Hematopoietic multipotent progenitor cell treated with erythropoietin and hydrocortisone succinate and interleukin-3 and kit ligand, for 8 days (in vitro differentiated cells): ENCODE measurements at regions not wholly inside any gene's neighbourhood (a gene's known extent, or its start where the extent isn't known, plus 50 kb on each side); places are given as distances from the start of the nearest gene placed in this dataset.
"Not testable (repeated sequence)": the region's sequence is repeated elsewhere in the genome, so short reads cannot be mapped to it uniquely, and the experiment has no call there.

Experiments
- DNase-seq: peaks from one replicate; pipeline ENCODE4 v3.0.0-alpha.2; 2015

DNA sequence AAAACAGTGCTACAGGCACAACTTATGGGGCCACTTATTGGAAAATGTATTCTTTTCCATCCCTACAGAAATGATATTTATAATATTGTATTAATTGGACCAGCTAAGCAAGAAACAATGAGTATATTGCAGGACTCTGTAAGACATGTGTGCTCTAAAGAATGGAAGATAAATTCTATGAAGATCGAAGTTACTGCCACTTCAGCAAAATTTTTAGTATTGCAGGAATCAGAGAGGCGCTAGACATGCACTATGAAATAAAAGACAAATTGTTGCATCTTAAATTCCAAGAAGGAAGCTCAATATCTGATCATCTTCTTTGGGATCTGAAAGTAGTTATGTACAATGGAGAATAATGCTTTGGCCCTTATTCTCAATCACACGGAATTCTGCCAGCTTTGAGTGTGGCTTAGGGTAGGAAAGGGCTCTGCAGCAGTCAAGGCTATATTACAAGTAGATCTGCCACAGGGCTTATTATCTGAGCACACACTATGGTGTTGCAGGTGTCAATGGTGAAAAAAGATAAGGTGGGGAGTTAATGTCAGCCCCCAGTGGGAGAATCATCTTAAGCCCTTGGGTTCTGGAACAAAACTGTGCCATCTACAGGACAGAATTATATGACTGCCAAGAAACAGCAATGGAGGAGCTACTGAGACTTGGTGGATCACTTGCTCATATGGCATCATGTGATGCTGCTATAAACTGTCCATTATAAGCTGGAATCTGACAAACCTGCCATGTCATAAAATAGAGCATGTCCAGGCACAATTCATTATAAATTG, 334.0 kb upstream of the NDST3 start:
- DNase-seq = peak; percentile 31

DNA sequence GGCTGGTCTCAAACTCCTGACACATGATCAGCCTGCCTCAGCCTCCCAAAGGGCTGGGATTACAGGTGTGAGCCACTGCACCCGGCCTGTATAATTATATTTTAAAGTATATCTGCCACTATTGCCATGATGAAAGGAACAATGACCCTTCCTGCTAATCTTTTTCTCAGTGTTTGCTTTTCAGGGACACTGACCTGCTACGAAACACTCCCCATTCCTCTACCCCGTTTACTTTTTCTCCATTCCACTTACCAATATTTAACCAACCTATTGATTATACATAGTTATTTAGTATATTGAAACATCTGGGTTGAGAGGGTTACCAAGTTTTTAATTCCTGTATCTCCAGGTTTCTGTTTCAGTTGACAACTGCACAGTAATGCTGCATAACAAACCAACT, 331.9 kb upstream of the NDST3 start:
- DNase-seq = no peak

DNA sequence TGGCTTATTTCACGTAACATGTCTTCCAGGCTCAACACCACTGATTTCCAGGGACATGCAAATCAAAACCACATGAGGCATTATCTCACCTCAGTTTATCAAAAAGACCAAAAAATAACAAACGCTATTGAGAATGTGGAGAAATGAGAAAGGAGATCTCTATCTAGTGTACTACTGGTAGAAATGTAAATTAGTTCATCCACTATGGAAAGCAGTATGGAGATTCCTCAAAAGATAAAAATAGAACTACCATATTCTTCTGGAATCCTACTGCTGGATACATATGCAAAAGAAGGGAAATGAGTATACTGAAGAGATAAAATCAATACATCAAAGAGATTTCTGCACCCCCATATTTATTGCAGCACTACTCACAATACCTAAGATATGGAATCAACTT, 329.6 kb upstream of the NDST3 start:
- no peak for DNase-seq

DNA sequence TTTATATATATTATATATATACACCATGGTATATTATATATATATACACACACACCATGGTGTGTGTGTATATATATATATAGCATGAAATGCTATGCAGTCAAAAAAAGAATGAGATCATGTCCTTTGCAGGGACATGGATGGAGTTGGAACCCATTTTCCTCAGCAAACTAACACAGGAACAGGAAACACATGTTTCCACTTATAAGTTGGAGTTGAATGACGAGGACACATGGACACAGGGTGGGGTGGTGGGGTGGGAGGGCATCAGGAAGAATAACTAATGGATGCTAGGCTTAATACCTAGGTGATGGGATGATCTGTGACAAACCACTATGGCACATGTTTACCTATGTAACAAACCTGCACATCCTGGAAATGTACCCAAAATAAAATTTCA, 293.6 kb upstream of the NDST3 start:
- DNase-seq = no peak

DNA sequence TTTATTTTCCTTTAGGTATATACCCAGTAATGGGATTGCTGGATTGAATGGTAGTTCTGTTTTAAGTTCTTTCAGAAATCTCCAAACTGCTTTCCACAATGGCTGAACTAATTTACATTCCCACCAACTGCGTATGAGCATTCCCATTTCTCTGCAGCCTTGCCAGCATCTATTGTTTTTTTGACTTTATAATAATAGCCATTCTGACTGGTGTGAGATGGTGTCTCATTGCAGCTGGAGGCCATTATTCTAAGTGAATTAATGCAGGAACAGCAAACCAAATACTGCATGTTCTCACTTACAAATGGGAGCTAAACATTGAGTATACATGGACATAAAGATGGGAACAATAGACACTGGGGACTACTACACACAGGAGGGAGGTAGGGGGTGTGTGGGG, 288.9 kb upstream of the NDST3 start:
- DNase-seq = not testable (repeated sequence)

DNA sequence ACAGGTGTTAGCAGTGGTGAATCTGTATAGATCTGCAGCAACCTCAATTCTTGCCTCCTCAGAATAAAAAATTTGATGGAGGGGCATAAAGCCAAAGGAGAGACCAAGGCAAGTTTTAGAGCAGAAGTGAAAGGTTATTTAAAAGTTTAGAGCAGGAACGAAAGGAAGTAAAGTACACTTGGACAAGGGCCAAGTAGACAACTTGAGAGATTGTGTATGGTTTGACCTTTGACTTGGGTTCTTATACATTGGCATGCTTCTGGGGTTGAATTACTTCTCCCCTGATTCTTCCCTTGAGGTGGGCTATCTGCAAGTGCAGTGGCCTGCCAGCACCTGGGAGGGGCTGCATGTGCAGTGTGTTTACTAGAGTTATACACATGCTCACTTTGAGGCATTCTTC, 278.8 kb upstream of the NDST3 start:
- no peak for DNase-seq

DNA sequence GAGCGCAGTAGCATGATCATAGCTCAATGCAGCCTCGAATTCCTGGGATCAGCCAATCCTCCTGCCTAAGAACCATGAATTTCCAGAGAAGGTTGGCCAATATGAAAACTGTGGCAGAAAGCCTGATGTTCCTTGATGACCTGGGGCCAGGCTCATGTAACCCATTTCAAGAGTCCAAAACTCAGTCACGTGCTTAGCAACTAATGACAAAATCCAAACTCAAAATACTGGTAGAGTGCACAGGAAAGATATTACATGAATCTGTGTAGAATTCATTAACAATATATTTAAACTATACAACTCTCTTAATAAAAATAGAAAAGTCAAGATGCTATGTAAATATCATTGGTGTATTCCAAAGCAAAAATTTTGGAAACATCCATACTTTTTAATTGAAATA, 265.7 kb upstream of the NDST3 start:
- DNase-seq = no peak

DNA sequence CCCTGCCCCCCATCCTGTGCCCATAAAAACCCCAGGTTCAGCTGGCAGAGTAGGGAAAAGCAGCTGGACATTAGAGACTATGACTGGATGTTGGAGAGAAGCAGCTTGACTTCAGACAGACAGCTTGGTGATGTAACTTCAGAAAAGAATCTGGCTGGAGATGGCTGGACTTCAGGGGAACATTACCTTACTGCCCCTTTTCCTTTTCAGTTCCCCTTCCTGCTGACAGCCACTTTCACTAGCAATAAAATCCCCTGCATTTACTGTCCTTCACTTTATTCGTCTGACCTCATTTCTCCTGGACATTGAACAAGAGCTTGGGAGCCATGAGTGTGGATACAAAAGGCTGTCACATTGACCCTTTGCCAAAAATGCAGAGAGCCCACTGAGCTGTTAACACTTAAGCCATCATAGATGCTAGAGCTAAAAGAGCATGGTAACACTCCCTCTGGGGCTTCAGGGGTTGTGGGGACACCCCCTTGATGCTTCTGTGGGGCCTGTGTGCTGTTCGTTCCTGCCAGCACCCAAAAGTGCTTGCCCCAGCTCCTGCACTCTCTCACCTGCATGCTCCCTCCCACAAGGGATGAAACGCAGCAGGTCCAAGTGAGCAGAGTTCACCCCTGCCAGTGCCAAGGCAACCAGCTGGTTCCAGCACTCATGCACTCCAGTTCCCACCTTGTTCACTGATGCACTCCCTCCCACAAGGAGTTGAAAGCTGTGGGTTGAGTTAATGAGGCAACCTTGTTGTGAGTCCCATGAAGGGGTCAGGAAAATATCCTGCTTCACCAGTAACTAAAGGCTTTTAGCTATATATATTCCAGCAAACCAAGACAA, 263.8 kb upstream of the NDST3 start:
- no peak for DNase-seq

DNA sequence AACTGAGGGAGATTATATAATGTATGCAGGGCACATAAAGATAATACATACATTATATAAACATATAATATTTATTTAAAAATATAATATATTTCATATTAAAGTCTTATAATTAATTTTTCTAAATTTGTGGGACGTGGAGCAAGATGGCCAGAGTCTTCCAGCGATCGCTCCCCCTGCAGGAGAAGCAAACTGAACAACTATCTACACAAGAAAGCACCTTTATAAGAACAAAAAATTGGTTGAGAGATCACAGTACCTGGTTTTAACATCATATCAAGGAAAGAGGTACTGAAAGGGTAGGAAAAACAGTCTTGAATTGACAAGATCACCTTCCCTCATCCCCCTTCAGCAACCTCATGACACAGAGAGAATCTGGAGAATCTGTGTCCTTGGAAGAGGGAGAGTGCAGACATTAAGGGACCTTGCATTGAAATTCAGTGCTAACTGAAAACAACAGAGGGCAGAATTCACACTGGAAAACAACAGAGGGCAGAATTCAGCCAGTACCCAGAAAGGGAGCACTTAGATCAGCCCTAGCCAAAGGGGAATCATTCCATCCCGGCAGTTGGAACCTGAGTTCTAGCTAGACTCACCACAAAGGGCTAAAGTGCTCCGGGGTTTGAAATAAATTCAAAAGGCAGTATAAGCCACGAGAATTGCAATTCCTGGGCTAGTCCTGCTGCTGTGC, 262.5 kb upstream of the NDST3 start:
- DNase-seq = no peak

DNA sequence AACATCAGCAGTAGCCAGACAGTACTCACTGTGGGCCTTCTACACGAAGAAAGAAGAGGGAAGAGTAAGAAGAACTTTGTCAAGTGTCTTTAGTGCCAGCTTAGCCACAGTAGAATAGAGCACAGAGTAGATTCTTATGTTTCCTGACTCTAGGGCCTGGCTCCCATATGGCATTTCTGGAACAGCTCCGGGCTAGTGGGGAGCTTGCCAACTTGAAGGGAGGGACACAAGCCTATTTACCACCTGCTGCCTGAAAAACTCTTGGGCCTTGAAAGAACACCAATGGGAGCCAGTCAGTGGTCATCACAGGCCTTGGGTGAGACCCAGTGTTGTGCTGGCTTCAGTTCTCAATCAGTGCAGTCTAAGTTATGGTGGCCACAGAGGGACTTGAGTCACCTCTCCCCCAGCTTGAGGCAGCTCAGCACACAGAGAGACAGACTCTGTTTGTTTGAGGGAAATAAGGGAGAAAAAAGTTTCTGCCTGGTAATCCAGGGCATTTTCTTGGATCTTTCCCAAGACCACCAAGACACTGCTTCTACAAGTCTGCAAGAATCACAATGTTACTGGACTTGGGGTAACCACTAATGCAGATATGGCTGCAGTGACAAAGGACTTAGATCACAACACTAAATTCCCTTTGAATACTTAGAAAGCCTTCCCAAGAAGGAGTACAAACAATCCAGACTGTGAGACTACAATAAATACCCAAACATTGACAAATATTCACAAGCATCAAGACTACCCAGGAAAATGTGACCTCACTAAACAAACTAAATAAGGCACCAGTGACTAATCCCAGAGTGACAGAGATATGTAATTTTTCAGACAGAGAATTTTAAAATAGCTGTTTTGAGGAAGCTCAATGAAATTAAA, 261.0 kb upstream of the NDST3 start:
- DNase-seq = no peak

DNA sequence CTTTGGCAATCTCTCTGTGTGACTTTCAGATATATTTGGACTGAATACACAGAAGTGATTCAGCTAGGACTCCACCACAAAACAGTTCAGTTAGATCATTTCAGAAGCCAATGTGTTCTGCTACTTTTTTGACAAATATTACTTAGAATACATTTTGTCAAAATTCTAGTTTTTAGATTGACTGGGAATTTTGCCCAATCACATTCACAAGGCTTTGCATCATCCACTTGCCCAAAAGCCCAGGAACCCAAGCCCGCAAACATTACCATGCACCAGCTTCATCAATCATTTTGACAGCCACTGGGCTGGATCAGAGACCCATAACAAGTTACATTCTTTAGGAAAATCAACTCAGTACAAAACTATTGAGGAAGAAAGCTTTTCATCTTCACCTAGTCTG, 256.6 kb upstream of the NDST3 start:
- no peak for DNase-seq

DNA sequence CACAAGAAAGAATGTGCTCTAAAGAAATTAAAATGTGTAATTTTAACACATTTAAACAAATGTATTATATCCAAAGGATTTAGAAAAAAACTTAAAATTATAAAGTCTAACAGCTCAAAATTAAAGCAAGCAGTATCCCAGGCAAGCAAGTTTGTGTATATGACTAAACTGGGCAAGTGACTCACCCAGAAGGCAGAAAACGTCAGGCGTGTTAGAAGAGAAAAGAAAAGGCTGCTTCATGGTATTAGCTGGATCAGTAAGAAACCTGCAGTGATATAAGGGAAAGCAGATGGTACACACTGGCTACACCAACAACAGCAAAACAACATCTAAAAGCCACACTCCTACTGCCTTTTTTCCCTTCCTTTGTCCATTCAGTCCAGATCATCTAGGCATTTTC, 250.6 kb upstream of the NDST3 start:
- no peak for DNase-seq

DNA sequence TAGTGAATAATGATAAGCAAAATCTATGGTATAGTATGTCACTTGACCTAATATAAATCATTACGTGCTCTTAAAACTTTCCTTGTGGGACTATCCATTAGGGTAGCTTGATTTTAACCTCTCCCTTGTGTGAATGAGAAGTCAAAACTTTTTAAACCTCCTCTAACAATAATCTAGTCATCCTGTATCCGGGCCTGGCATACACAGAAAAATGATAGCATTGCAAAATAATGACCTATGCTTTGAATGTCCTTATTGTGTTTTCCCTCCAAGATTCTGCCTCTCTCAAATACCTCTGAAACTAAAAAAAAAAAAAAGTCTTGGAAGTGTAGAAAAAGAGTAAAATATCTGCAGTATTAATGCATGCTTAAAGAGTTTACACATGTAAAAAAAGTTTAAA, 250.0 kb upstream of the NDST3 start:
- DNase-seq = no peak

DNA sequence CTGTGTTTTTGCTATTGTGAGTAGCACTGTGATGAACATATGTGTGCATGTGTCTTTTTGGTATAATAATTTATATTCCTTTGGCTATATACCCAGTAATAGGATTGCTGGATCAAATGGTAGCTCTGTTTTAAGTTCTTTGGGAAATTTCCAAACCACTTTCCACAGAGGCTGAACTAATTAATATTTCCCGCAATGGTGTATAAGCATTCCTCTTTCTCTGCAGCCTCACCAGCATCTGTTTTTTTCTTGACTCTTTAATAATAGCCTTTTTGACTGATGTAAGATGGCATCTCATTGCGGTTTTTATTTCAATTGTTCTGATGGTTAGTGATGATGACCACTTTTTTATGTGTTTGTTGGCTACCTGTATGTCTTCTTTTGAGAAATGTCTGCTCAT, 247.7 kb upstream of the NDST3 start:
- DNase-seq = no peak

DNA sequence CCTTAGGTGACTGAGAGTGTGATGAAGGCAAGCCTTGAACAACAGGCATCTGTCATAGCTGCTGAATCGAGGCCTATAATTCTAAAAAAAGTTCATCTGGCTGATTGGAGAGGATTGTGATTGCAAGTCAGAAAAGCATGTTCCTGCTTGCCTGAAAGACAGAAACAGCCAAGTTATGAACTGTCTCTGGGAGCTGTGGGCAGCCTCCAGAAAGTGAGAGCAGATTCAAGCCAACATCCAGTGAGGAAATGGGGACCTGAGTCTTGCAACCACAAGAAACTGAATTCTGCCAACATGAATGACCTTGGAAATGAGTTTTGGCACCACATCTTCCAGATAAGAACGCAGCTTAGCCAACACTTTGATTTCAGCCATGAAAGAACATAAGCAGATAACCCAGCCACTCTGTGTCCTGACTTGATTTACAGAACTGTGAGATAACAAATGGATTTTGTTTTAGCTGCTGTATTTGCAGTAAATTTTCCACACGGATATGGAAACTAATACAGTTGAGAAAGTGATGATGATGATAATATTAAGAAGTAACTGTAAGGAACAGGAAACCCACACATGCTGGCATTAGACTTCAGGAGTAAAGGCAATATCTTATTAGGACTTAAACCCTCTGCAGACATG, 240.3 kb upstream of the NDST3 start:
- DNase-seq = no peak

DNA sequence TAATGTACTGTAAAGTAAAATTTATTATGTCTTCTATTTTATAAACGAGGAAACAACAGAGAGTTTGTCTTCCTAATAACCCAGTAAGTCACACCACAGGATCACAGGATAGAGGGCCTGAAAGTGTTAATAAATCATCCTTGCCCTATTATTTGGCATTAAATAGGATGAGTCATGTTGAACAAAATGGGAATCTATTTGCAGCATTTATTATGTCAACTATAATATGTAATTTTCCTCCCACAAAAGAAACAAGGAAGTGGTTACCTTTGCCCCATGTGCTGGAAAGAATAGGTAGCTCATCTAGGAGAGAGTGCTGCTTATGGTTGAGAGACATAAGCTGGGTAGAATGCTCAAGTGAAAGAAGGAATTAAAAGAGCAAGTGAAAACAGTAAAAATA, 237.6 kb upstream of the NDST3 start:
- DNase-seq = no peak

DNA sequence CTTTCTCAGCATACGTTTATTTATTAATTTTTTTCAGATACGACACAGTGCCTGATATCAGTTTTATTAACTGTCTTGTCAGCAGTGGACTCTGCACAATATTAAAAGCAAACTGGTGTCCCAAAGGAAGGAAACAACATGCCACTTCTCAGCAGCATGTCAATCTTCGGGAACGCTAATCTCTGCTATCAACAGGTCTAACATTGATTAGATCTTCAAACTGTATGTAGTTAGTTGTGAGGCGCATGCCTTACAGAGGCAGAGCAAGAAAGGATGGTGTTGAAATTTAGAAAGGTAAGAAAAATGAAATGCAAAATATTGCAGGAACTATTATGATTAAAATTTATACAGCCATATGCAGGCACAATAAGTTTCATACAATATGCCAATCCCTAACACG, 233.7 kb upstream of the NDST3 start:
- no peak for DNase-seq

DNA sequence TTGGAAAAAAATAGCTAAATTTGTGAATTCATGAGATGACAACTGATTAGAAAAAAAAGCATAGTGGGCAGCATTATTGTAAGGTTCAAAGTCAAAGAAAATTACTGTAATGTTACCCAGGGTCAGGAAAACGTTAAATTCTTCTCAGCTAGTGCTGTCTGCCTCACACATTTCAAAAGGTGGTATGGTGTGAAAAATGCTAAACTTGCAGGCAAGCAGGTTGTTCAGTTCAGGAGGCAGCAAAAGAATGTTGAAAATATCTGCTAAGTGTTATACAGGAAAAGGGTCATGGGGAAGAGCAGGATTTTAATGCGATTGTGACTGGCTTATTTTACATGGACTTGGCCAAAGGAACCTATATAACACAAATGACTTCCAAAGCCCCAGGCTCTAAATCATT, 232.5 kb upstream of the NDST3 start:
- no peak for DNase-seq

DNA sequence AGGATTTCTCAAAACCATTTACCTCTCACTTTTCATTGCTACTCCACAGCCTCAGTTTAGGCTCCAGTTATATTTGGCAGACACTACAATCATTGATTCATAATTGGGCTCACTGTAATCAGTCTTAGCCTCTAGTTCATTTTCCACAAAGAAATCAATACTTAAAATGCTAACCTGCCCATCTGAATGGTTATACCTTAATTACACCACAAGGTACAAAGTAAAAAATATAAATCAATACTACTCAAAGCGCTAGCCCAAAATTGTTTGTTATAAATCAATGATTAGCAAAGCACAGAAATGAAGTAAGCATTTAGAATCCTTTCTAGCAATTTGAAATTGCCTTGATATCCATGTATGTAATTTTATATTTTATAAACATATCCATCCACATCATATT, 222.6 kb upstream of the NDST3 start:
- no peak for DNase-seq

DNA sequence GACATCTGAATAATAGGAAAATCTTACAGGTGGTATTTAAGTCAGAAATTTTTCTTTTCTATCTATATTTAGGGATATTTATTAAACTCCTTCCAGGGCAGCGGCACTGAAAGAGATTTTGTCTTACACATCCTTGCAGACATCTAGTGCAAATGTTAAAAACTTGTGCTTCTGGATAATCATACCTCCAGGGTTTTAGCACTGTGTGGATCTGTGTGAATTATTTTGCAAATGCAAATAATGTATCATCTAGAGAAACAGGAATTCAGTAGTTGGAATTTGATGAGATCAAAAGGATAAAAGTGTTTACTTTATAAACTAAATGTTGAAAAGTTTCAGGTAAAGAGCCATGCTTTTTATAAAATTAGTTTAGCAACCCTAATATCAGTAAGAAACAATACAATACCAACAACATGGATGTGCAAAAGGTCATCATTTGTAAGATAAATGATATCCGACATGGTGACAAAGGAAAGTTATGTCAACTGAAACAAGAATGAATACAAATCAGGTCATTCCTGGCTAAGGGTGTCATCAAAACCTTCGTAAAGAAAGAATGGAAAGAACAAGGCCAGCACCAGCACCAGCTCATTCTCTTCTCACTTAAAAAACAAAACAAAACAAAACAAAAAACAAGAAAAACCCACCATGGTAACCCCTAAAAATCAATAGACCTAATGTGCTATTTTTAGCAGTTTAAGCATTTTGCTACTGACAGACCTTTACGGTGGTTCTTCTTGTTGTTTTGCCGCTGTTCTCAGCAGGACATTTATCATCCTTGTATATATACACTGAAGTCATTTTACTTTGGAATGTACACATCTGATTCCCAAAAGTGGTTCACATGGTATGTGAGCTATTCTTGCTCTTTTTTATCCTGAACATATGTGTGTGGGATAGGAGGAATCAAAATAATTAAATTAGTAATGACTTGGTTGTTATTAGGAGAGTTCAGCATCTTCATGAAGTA, 219.7 kb upstream of the NDST3 start:
- DNase-seq = no peak

DNA sequence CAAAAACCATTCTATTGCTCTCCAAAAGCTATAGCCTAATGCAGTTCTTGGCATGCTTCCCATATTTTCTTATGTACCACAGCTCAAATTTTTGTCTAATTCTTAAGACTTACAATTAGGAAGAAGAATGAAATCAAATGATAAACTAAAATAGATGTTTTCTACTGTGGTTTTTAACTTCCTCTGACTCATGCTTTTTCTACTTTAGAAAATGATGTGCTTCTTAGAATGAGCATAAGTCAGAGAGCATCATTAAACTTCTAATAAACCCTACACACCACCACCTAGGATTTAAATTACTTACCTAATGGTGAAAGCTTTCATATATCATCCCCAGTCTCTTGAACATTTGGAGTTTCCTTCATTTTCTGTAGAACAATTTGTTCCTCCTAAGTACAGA, 217.0 kb upstream of the NDST3 start:
- peak; percentile 4 for DNase-seq
